Daoy (cell line): ENCODE measurements at regions not wholly inside any gene's neighbourhood (a gene's known extent, or its start where the extent isn't known, plus 50 kb on each side); places are given as distances from the start of the nearest gene placed in this dataset.
"Not testable (repeated sequence)": the region's sequence is repeated elsewhere in the genome, so short reads cannot be mapped to it uniquely, and the experiment has no call there.

Source experiments
- DNase-seq: peaks from one replicate; pipeline ENCODE4 v3.0.0-alpha.2; 2015; ENCODE audit warnings: low read depth

DNA sequence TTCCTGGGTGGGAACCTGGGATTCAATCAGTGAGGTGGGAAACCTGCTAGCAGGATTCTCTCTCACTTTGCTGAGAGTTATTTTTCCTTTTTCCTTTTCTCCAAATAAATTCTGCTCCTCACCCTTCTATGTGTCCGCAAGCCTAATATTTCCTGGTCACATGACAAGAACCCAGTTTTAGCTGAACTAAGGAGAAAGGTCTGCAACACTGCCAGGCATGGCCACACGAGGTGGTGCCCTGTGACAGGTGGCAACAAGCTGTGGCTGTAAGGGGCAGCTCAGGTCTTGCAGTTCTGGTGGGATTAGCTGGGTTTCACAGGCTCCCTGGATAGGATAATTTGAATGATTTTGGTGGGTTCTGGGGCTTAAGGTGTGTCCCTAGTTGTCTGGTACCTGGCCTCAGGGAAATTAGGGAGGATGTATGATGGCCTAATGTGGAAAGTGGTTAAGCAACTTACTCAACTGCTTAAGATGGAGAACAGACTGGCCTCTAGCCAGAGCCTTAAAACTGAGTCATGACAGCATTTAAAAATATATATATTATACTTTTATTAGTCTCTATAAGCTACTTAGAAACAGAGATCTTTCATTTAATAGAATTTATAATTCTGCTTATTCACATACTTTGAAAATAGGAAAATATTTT, 215.0 kb downstream of the IL15 start:
- no peak for DNase-seq

DNA sequence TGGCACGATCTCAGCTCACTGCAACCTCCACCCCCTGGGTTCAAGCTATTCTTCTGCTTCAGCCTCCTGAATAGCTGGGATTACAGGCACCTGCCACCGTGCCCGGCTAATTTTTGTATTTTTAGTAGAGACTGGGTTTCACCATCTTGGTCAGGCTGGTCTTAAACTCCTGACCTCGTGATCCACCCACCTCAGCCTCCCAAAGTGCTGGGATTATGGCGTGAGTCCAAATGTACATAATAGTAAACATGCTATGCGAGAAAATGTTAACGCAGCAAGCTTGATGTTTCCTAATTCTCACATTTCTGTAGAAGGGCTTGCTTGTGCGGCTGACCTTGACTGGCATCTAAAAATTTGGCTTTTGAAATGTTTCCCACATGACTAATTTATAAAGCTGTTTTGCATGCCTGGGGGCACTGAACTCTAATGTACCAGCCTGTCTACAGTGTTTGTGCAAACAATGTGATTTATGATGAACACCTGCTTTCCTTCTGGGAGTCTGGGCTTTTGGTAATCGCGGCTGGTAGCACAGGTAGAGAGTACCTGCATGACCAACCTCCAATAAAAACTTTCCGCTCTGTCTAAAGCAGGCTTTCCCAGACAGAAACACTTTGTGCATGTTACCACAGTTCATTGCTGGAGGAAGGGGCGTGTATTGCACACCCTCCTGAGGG, 216.8 kb downstream of the IL15 start:
- DNase-seq: no peak

GRCh38 chr4:141858437-141858836, 222.1 kb downstream of the IL15 start:
- no peak for DNase-seq

DNA sequence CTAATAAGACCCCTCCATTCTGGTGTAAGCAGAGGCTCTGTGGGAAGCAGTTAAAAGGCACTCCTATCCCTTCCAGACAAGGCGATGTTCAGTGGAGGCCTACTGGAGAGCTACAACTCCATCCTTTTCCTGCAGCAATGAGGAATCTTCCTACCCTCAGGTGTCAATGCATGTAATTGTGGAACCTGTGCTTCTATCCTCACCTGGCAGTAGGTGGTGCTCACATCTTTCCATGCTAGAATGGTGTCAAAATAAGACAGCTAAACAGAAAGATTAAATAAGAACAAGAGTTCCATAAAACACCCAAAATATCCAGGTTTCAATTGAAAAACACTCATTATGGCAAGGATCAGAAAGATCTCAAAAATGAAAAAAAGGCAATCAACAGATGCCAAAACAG, 224.6 kb downstream of the IL15 start:
- no peak for DNase-seq

- no peak for DNase-seq
Measured at GRCh38 chr4:141870152-141870551, 233.8 kb downstream of the IL15 start.

GRCh38 chr4:141871086-141871770, 234.8 kb downstream of the IL15 start:
- DNase-seq: no peak

GRCh38 chr4:141882650-141883049, 246.3 kb downstream of the IL15 start:
- DNase-seq: not testable (repeated sequence)

DNA sequence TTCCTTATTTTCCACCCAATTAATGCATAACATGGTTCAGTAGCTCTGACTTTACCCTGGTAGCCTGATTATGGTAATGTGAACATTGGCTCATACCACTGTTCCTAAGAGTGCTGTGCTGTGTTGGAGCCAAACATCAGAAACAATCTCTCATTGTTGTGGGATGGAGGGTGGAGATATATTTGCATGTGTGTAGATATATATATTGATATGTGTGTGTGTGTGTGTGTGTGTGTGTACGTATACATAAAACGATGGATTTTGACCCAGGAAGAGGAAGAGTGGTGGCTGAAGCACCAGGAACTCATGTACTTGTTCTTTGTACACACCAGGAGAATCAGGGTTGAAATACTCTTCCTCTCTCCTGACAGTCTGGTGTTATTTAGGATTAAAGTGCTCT, 247.7 kb downstream of the IL15 start:
- DNase-seq: no peak

DNA sequence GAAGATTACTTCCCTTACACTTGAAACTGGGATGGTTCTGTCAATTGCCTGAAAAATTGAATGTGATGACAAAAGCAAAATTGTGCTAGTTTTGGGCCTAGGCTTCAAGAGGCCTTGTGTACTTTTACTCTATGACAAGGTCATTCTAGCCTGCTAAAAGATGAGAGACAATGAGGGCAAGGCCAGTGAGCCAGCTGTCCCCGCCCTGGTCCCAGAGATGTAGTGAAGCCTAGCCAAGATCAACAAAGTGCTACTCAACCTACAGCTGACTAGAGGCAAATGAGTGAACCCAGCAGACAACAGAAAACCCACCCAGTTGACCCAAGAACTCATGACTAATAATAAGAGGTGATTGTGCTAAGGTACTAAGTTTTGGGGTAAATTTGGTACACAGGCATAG, 248.7 kb downstream of the IL15 start:
- DNase-seq: no peak

- DNase-seq: no peak
Measured at GRCh38 chr4:141890279-141890678, 253.9 kb downstream of the IL15 start.

DNA sequence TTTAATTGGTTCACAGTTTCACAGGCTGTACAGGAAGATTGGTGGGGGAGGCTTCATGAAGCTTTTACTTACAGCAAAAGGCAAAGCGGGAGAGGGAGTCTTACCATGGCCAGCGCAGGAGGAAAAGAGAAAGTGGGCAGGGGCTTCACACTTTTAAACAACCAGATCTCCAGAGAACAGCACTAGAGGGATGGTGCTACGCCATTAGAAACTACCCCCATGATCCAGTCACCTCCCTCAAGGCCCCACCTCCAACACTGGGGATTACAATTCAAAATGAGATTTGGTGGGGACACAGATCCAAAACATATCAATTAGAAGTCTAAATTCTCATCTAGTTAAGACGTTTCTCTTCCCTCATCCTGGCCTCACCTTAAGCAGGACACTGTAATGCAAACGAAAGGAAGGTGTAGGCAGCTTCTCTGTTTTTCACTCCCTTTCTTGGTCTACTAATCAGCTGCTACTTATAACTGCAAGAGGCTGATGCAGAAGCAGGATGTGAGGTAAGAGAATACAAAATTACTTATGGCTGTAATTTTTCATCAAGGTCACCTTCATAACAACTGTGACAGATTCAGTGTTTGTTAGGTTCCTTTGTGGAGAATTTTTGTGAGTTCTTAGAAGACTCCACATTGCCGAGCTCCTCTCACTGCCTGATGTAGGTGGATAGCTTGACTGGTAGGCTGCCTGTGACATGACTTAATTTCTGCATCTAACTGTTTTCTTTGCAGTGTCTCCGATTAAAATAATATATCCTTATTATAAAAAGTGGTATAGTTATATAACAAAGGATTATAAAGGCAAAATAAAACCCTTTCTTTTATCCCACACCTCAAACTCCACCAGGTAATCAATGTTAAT, 255.1 kb downstream of the IL15 start:
- DNase-seq: no peak

DNA sequence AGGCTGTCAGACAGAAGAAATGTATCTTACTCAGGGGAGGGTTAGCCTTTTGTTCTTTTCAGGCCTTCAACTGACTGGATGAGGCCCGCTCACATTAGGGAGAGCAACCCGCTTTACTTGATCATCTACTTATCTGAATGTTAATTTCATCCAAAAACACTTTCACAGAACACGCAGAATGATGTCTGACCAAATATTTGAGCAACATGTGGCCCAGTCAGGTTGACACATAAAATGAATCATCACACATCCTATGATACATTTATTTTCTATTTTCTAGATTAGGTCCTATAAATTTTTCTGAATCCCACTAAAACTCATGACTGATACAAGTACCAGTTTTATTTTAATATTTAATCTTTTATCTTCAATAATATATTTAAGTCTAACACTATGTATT, 260.3 kb downstream of the IL15 start:
- DNase-seq: no peak

DNA sequence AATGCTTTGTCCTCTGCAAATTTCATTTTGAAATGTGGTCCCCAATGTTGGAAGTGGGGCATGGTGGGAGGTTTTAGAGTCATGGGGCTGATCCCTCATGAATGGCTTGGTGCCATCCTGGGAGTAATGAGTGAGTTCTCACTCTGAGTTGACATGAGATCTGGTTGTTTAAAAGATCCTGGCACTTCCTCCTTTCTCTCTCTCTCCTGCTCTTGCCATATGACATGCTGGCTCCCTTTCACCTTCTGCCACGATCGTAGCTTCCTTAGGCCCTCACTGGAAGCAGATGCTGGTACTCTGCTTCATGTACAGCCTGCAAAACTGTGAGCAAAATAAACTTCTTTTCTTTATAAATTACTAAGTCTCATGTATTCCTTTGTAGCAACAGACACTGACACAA, 262.0 kb downstream of the IL15 start:
- DNase-seq: no peak

DNA sequence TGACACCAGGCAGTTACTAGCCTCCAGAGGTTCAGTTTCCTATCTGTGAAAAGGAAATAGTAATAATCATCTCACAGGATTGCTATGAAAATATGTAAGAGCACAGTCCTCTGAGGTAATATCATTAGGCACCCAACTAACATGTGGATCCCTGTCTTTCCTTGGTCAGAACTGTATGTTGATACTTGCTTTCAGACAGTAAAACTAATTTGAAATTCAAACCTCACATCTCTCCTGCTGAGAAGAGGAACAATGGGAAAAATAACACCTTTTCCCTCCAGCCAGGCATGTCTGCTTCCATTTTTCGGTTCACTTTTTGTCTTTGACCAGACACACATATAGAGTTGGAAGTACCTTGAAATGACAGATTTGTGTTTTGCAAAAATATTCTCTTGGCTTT, 262.7 kb downstream of the IL15 start:
- DNase-seq: no peak

GRCh38 chr4:141899541-141899940, 263.2 kb downstream of the IL15 start:
- no peak for DNase-seq

DNA sequence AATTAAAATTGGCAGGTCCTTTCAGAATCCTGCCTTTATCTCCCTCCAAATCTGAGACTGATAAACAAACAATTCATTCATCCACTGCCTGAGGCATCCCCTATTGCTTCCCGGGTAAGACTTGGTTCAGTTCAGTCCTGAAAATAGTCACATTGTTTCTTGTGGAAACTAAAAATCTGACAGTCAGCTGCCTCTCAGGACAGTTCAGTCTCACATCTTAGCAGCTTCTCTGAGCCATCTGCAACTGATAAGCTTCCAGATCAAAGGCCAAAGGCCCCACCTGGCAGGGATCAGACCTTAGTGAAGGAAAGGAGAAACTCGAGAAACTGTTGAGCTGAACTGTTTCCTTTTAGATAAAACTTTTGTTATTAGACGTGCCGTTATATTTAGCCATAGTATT, 264.5 kb downstream of the IL15 start:
- DNase-seq: no peak

DNA sequence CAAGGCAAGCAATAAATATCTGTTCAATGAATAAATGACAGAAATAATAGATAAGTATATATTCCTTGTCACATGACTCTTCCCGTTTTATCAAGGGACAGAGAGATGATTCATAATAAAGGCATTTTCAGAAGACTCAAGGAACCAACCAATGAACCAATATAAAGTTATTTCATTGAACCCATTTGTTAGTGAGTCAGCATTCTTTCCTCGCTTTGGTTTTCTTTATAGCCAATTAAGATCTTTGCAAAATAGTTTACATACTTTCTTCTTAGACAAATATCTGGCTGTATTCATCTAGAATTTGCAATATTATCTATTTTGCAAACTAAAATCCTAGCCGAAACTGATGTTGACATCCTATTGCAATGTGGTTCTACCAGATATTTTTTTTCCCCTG, 269.4 kb downstream of the IL15 start:
- DNase-seq: no peak

GRCh38 chr4:141909541-141909940, 273.2 kb downstream of the IL15 start:
- DNase-seq: no peak

DNA sequence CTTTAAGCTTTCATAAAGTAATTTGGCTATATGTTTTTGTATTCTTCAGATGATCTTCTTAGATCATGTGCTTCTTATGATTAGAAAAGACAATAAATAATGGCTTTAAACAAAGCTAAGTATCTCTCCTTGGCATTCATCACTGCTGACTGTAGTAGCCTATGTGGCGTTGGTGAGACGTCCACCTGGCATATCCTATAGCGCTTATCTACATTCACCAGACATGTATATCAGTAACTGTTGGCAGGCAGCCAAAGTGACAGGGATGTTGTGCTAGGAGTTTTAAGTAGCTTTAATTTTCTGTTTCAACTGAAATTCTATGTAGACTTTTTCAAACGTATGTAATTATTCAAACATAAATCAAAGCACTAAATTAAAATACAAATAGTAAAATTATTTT, 276.4 kb downstream of the IL15 start:
- DNase-seq: peak; percentile 7

- no peak for DNase-seq
Measured at GRCh38 chr4:141913928-141914327, 277.5 kb downstream of the IL15 start.

GRCh38 chr4:141914746-141915145, 278.4 kb downstream of the IL15 start:
- DNase-seq: no peak

DNA sequence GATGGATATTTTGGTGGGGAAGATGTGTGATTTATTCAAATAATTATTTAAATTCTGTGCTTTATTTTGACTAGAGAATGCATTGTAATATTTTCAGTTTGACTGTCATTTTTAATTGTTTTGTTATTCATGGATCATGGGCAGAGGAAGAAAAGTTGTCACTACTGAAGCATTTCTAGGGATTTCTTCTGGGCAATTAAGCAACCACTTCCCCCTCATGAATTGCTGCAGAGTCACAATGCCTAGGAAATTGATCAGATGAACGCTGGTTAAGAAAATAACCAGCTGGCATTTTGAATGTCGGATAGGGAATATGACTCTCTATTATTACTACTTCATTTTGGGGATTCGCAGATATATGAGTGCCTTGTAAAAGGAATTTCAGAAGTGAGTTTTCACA, 283.3 kb downstream of the IL15 start:
- no peak for DNase-seq
